ENCODE measurements at regions not wholly inside any gene's neighbourhood (a gene's known extent, or its start where the extent isn't known, plus 50 kb on each side); places are given as distances from the start of the nearest gene placed in this dataset.

- DNase-seq, result no peak
These were observed 1330.4 kb upstream of the WWC1 start for GRCh38 chr5:166961028-166961427.

GRCh38 chr5:166961913-166962312, 1329.5 kb upstream of the WWC1 start:
- no peak for DNase-seq

GRCh38 chr5:166962461-166962860, 1329.0 kb upstream of the WWC1 start:
- no peak for DNase-seq

- no peak for DNase-seq
These were observed 1327.8 kb upstream of the WWC1 start for GRCh38 chr5:166963596-166963995.

GRCh38 chr5:166977911-166978422, 1313.5 kb upstream of the WWC1 start:
- DNase-seq, result no peak

- no peak for DNase-seq
These were observed 1312.0 kb upstream of the WWC1 start for GRCh38 chr5:166979307-166979895.

- DNase-seq, result no peak
These were observed 1310.8 kb upstream of the WWC1 start for GRCh38 chr5:166980666-166981065.

- DNase-seq, result no peak
These were observed 1309.2 kb upstream of the WWC1 start for GRCh38 chr5:166982226-166982625.

GRCh38 chr5:166991601-166992000, 1299.8 kb upstream of the WWC1 start:
- DNase-seq, result no peak

- DNase-seq, result no peak
These were observed 1299.3 kb upstream of the WWC1 start for GRCh38 chr5:166992108-166992507.

GRCh38 chr5:166992874-166993722, 1298.3 kb upstream of the WWC1 start:
- DNase-seq, result no peak

GRCh38 chr5:166994226-166994625, 1297.2 kb upstream of the WWC1 start:
- no peak for DNase-seq

GRCh38 chr5:167001246-167001645, 1290.2 kb upstream of the WWC1 start:
- no peak for DNase-seq

- no peak for DNase-seq
These were observed 1282.7 kb upstream of the WWC1 start for GRCh38 chr5:167008705-167009104.

GRCh38 chr5:167011196-167011595, 1280.2 kb upstream of the WWC1 start:
- no peak for DNase-seq

GRCh38 chr5:167012123-167013034, 1279.1 kb upstream of the WWC1 start:
- DNase-seq, result no peak

GRCh38 chr5:167014401-167015056, 1276.9 kb upstream of the WWC1 start:
- DNase-seq, result no peak

GRCh38 chr5:167020418-167020817, 1271.0 kb upstream of the WWC1 start:
- DNase-seq, result no peak

GRCh38 chr5:167029488-167029887, 1262.0 kb upstream of the WWC1 start:
- DNase-seq, result no peak

GRCh38 chr5:167030500-167031120, 1260.8 kb upstream of the WWC1 start:
- DNase-seq, result no peak

GRCh38 chr5:167036585-167036984, 1254.9 kb upstream of the WWC1 start:
- DNase-seq, result no peak

GRCh38 chr5:167049043-167049663, 1242.3 kb upstream of the WWC1 start:
- DNase-seq, result no peak
